ACC112 (cell line): ENCODE measurements at regions not wholly inside any gene's neighbourhood (a gene's known extent, or its start where the extent isn't known, plus 50 kb on each side); places are given as distances from the start of the nearest gene placed in this dataset.

Source experiments
- H2AFZ ChIP-seq: fragments of 200-600 bp; sonication (generic); one replicate; pipeline ENCODE4 v1.6.0; 2017; ENCODE audit warnings: antibody characterized with exemption, low read length; ENCODE audit not compliant: unreplicated experiment
- H3K27ac ChIP-seq: fragments of 200-600 bp; sonication (generic); 2 replicates; pipeline ENCODE4 v1.5.1; 2014; ENCODE audit warnings: low read depth, mild to moderate bottlenecking, antibody characterized with exemption, low read length, moderate library complexity
- H3K27me3 ChIP-seq: fragments of 200-600 bp; sonication (generic); 2 replicates; pipeline ENCODE4 v1.6.1; 2014; ENCODE audit warnings: mild to moderate bottlenecking, antibody characterized with exemption, low read length, moderate library complexity, mixed read lengths; ENCODE audit not compliant: insufficient read depth
- H3K36me3 ChIP-seq: fragments of 200-600 bp; sonication (generic); 2 replicates; pipeline ENCODE4 v1.6.1; 2016; ENCODE audit warnings: mild to moderate bottlenecking, antibody characterized with exemption, low read length, moderate library complexity, mixed read lengths; ENCODE audit not compliant: insufficient read depth
- H3K4me1 ChIP-seq: fragments of 200-600 bp; sonication (generic); one replicate; pipeline ENCODE4 v1.6.1; 2016; ENCODE audit warnings: low read length, mixed read lengths; ENCODE audit not compliant: insufficient read depth, unreplicated experiment, control insufficient read depth
- H3K4me3 ChIP-seq: fragments of 200-600 bp; sonication (generic); 2 replicates; pipeline ENCODE4 v1.5.1; 2014; ENCODE audit warnings: mild to moderate bottlenecking, low read depth, low read length
- H3K79me2 ChIP-seq: fragments of 200-600 bp; sonication (generic); one replicate; pipeline ENCODE4 v1.6.0; 2016; ENCODE audit warnings: low read length; ENCODE audit not compliant: control insufficient read depth, unreplicated experiment, insufficient read depth

DNA sequence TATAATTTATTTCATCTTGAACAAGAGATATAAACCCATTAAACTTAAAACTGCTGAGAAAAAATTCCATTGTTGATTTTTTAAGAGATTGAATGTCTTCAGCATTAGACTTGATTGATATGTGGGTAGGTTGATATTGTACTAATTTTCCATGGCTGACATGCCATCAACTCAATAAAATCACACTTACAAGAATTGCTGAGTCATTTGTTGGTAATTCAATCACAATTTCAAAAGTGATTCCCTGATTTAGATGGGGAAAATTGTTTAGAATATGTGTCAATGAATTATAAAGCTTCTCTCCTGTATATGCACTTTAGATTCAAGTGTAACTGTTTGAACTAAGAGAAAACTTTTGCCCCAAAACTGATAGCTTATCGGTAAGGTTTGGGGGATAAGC is 223.5 kb upstream of the NCAM2 start:
- H3K4me3 ChIP-seq = no peak overlapping the region
- H2AFZ ChIP-seq = no peak overlapping the region
- no peaks in the 10 kb centered on the region for H3K79me2 ChIP-seq
- no peaks in the 10 kb centered on the region for H3K4me1 ChIP-seq
- H3K27ac ChIP-seq = no peak overlapping the region
- no peaks in the 10 kb centered on the region for H3K36me3 ChIP-seq
- H3K27me3 ChIP-seq = no peaks in the 10 kb centered on the region

DNA sequence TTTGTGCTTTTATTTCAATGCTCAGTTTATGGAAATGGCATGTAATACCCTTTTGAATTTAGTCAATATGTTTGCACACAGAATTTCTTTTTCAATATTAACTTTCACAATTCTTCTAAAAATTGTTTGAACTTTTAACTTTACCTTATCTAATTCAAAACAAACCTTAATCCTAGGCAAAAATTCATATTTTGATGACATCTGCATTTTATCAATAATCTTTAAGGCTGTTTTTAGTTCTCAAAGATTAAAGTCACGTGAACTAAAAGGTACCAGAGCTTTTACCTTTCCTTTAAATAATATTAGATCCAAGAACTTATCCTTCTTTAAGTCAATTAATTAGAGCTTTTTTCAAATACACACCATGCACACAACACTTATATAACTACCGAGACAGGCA is 218.9 kb upstream of the NCAM2 start:
- H3K4me1 ChIP-seq = no peaks in the 10 kb centered on the region
- H3K27ac ChIP-seq = no peak overlapping the region
- H3K79me2 ChIP-seq = no peaks in the 10 kb centered on the region
- H3K27me3 ChIP-seq = no peaks in the 10 kb centered on the region
- no peaks in the 10 kb centered on the region for H3K36me3 ChIP-seq
- no peak overlapping the region for H3K4me3 ChIP-seq
- H2AFZ ChIP-seq = no peak overlapping the region

DNA sequence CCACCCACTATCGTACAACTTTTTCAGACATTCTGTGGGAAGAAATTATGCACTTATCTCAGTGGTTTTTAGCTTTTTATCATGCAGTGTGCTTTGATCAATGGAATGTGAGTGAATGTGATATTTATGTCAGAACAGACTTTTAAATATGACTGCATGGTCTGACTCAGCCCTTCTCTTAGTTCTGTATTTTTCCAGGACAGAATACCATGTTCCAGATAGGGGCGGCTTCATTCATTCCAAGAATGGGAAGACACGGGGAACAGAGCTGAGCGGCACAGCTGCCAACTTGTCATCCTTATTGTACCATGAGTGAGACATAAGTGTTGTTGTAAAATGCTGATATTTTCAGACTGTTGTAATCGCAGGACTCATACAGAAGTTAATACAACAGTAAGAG is 214.6 kb upstream of the NCAM2 start:
- H3K79me2 ChIP-seq = no peaks in the 10 kb centered on the region
- no peak overlapping the region for H2AFZ ChIP-seq
- H3K4me1 ChIP-seq = no peaks in the 10 kb centered on the region
- H3K36me3 ChIP-seq = no peaks in the 10 kb centered on the region
- H3K27me3 ChIP-seq = no peaks in the 10 kb centered on the region
- H3K4me3 ChIP-seq = no peak overlapping the region
- no peak overlapping the region for H3K27ac ChIP-seq

DNA sequence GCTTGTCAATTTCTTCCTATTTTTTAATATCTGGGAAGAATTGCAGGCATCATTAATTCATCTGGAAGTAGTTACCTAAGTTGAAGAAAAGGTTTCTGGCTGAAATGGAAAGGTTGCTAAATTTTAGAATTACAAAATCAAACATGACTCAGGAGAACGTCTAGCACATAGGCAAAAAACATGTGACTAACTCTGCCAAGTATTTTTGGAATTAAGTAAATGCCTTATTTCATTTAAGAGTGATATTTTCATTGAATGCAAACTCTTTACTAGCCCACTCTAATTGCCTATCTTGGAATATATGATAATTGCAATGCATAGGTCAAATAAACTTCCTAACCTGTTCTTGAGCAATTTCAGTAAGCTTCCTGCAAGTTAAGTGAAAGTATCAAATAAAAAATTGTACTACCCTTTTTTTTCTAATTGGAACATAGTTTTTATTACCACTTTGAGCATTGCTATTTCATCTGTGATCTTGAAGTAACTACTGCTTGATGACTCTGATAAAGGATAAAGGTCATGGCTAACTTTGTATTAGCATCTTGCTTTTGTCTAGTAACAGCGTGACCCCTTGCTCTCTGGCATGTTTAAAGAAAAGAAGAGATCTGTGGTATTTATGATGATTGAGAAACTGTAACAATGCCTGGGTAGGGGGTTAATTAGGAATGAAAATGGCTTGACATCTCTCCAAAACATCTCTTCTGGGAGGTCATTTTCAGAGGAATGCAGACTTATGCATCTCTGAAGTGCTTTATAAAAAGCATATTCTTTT is 208.3 kb upstream of the NCAM2 start:
- H3K4me3 ChIP-seq = no peak overlapping the region
- H2AFZ ChIP-seq = no peak overlapping the region
- no peak overlapping the region for H3K27ac ChIP-seq

DNA sequence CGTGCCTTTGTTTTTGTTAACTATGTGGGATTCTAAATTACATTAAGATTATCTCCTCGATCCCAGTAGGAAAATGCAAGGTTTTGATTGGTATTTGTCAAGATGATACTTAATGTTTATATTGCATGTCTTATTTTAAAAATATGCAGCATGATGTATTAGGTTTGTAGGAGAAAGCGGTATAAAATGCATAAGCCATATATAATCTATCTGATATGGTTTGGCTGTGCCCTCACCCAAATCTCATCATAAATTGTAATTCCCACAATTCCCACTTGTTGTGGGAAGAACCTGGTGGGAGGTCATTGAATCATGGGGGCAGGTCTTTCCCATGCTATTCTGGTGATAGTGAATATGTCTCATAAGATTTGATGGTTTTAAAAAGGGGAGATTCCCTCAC is 198.1 kb upstream of the NCAM2 start:
- Histone ChIP-seq H3K79me2 (no peaks in the 10 kb centered on the region), H3K36me3 (no peaks in the 10 kb centered on the region), H3K4me3 (no peak overlapping the region), H3K27me3 (no peaks in the 10 kb centered on the region), H3K4me1 (no peaks in the 10 kb centered on the region), H3K27ac (no peak overlapping the region), H2AFZ (no peak overlapping the region)

More for the DNA sequence above, 208.3 kb upstream of the NCAM2 start:
- H3K27me3 ChIP-seq = no peaks in the 10 kb centered on the region
- H3K79me2 ChIP-seq = no peaks in the 10 kb centered on the region
- H3K4me1 ChIP-seq = no peaks in the 10 kb centered on the region
- H3K36me3 ChIP-seq = no peaks in the 10 kb centered on the region

DNA sequence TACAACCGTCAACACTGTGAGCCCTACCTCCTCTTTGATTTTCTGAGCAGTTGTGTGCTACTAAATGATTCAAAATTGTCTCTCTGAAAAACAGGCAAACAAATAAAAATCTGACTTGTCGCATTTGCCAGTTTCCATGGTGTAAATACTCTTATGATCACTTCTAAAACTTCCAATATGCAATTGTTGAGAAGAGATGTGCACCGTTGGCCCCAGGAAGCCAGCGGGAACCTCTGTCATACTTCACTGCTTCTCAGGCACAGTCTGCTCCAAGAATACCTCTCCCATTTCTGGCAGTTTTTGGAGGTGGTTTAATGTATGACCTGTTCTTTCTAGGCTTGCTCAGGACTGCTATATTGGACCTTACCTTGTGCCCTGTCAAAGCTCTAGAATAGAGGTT is 196.0 kb upstream of the NCAM2 start:
- Histone ChIP-seq H3K27me3 (no peaks in the 10 kb centered on the region), H2AFZ (no peak overlapping the region), H3K36me3 (no peaks in the 10 kb centered on the region), H3K79me2 (no peaks in the 10 kb centered on the region), H3K27ac (no peak overlapping the region), H3K4me1 (no peaks in the 10 kb centered on the region), H3K4me3 (no peak overlapping the region)

DNA sequence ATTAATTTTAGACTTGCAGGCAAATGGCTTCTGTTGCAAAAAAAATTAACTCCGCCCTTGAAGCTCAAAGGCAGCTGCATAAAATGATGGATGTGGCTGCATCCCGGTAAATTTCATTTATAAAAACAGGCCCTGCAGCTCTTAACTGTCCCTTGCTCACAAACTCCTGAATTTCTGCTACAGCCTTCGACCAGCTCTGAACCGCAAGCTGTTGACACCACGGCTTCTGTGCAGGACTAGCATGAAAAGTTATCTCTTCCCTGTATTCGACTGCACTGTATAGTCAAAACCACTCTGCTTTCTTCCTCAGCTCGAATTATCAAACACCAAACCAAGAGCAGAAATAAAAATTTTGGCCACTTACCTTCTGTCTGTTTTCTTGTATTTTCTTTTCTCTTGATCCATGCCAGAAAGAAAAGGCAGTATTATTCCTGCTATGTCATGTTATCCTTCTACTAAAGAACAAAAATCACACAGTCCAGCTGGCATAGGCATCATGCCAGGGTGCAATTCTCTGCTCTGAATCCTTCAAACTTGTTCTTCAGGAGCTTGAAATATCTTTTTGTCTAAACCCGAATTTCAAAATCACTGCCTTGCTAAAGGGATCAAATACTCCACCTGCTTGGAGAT is 195.5 kb upstream of the NCAM2 start:
- H3K27ac ChIP-seq = no peak overlapping the region
- no peak overlapping the region for H3K4me3 ChIP-seq
- H3K27me3 ChIP-seq = no peaks in the 10 kb centered on the region
- H3K4me1 ChIP-seq = no peaks in the 10 kb centered on the region
- no peaks in the 10 kb centered on the region for H3K36me3 ChIP-seq
- no peaks in the 10 kb centered on the region for H3K79me2 ChIP-seq
- H2AFZ ChIP-seq = no peak overlapping the region

DNA sequence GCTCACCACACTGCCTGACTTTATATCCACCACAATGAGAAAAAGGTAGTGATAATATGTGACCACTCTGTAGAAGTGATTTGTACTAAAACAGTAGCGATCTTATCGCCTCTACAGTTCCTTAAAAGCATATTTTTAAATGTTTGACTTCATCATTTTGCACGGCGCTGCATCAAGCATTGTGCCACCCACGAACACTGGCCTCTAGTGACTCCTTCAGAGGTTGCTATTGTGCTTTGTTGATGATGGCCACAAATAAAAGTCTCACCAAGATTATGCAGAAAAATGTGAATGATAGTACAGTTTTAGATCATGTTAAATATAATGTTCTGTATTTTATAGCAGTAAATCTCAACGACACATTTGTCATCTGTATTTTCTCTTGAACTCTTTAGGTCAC is 186.5 kb upstream of the NCAM2 start:
- no peaks in the 10 kb centered on the region for H3K36me3 ChIP-seq
- H3K4me1 ChIP-seq = no peaks in the 10 kb centered on the region
- no peak overlapping the region for H2AFZ ChIP-seq
- no peak overlapping the region for H3K27ac ChIP-seq
- H3K4me3 ChIP-seq = no peak overlapping the region
- no peaks in the 10 kb centered on the region for H3K79me2 ChIP-seq
- H3K27me3 ChIP-seq = no peaks in the 10 kb centered on the region

DNA sequence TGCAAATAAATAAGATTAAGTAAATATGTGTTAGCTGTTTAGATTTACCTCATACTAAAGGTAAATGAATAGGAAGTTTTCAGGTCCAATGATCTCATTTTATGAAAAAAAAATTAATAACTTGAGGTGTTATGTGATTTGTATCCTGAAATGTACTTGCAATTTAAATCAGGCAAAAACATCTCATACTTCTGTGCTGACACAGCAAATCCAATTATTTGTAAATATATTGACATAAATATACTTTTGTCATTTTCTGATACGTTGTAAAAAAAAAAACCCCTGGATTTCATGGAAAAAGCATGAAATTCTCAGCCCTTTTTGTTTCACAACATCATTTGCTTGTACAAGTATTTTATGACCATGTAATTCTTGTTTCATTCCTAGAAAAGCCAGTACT is 184.1 kb upstream of the NCAM2 start:
- H3K27me3 ChIP-seq = no peaks in the 10 kb centered on the region
- H3K36me3 ChIP-seq = no peaks in the 10 kb centered on the region
- no peak overlapping the region for H3K27ac ChIP-seq
- H3K4me1 ChIP-seq = no peaks in the 10 kb centered on the region
- no peaks in the 10 kb centered on the region for H3K79me2 ChIP-seq
- no peak overlapping the region for H3K4me3 ChIP-seq
- no peak overlapping the region for H2AFZ ChIP-seq

DNA sequence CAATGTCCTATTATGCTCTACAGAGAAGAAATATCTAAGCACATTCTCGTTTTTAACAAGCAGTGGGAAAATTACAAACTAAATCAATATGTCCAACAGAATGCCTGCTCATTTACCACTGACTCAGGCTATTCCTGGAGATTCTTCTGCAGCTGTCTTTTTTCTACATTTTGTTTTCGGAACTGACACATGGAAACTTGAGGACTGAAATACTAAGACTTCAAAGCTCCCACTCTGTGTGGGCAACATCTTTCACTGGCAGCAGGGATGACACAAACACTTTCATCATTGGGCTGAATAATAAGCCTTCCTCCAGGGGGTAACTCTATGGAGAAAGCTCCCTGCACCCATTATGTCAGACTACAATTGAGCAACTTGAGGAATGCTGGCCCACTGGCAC is 175.5 kb upstream of the NCAM2 start:
- Histone ChIP-seq H3K36me3 (no peaks in the 10 kb centered on the region), H3K4me3 (no peak overlapping the region), H3K4me1 (no peaks in the 10 kb centered on the region), H2AFZ (no peak overlapping the region), H3K79me2 (no peaks in the 10 kb centered on the region), H3K27ac (no peak overlapping the region), H3K27me3 (no peaks in the 10 kb centered on the region)

DNA sequence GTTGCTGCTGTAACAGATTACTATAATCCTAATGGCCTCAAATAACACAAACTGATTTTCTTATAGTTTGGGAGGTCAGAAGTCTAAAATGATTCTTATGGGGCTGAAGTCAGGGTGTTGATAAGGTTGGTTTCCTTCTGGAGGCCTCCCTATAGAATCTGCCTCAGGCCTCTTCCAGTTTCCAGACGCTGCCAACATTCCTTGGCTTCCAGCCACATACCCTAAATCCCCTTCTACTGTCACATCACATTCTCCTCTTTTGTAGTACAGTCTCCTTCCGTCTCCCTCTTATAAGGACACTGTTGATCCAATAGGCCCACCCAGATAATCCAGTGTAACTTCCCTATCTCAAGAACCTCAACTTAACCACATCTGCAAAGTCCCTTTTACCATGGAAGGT is 145.3 kb upstream of the NCAM2 start:
- H3K27me3 ChIP-seq = no peaks in the 10 kb centered on the region
- H3K4me1 ChIP-seq = no peaks in the 10 kb centered on the region
- no peak overlapping the region for H3K27ac ChIP-seq
- H2AFZ ChIP-seq = no peak overlapping the region
- H3K79me2 ChIP-seq = no peaks in the 10 kb centered on the region
- H3K4me3 ChIP-seq = no peak overlapping the region
- H3K36me3 ChIP-seq = no peaks in the 10 kb centered on the region
